A673 (cell line): ENCODE measurements at regions not wholly inside any gene's neighbourhood (a gene's known extent, or its start where the extent isn't known, plus 50 kb on each side); places are given as distances from the start of the nearest gene placed in this dataset.

Experiments used
- CTCF ChIP-seq: fragments of 300-800, 200-600 bp; sonication (generic); conservative IDR thresholded peaks from 2 replicates; pipeline ENCODE4 v1.5.1; 2017; ENCODE audit warnings: low read depth, mild to moderate bottlenecking, antibody characterized with exemption, low read length, moderate library complexity, mixed read lengths
- EZH2 ChIP-seq: fragments of 200-600 bp; sonication (generic); IDR thresholded peaks from 2 replicates; pipeline ENCODE4 v1.6.1; 2017; ENCODE audit warnings: borderline replicate concordance, low read depth, mild to moderate bottlenecking, mixed read lengths, antibody characterized with exemption, low read length; ENCODE audit not compliant: poor library complexity, severe bottlenecking

DNA sequence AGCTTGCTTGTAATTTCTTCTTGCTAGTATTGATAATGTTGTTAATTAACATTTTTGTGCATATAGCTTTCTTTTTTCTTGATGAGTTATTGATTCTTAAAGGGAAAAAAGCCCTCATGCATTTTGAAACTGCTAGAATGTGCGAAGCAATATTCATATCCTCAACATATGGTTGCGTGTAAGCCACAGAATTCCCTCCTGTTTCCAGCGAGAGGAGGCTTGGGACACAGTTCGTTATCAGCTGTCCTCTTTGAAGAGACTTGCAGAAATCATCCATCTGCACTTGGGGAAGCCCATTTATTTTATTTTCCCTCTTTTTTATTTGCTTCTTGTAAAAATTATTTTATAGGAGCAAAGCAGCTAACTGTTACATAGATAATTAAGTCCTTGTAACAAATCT, 398.0 kb downstream of the ADRA2A start:
- TF ChIP-seq CTCF: no peak
- TF ChIP-seq EZH2: no peak
